ENCODE measurements at regions not wholly inside any gene's neighbourhood (a gene's known extent, or its start where the extent isn't known, plus 50 kb on each side); places are given as distances from the start of the nearest gene placed in this dataset.
"Not testable (repeated sequence)": the region's sequence is repeated elsewhere in the genome, so short reads cannot be mapped to it uniquely, and the experiment has no call there.

DNA sequence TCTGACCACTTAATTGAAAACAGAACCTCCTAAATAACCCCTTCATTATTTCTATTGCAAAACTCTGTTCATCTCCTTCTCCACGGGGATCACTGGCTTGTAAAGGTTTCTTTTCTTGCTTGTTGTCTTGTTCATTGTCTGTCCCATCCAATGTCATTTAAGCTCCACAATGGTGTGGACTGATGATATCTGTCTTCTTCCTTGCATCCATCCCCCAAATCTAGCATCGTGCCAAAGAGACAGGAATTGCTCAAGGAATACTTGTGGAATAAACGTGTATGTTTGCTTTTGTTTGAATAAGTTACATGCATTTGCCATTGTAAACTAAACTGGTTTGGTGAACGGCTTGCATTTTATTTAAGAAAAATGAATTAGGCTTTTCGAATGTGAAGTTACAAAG, 306.8 kb upstream of the POM121L12 start:
- TF ChIP-seq, protein P1, sequence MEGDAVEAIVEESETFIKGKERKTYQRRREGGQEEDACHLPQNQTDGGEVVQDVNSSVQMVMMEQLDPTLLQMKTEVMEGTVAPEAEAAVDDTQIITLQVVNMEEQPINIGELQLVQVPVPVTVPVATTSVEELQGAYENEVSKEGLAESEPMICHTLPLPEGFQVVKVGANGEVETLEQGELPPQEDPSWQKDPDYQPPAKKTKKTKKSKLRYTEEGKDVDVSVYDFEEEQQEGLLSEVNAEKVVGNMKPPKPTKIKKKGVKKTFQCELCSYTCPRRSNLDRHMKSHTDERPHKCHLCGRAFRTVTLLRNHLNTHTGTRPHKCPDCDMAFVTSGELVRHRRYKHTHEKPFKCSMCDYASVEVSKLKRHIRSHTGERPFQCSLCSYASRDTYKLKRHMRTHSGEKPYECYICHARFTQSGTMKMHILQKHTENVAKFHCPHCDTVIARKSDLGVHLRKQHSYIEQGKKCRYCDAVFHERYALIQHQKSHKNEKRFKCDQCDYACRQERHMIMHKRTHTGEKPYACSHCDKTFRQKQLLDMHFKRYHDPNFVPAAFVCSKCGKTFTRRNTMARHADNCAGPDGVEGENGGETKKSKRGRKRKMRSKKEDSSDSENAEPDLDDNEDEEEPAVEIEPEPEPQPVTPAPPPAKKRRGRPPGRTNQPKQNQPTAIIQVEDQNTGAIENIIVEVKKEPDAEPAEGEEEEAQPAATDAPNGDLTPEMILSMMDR (IDR thresholded peaks at IDR 0.05): not testable (repeated sequence)
- not testable (repeated sequence) for TF ChIP-seq POLR2A, POLR2AphosphoS5 (IDR thresholded peaks at IDR 0.05)
